Thyroid gland (tissue), 4 donors: ENCODE measurements at regions not wholly inside any gene's neighbourhood (a gene's known extent, or its start where the extent isn't known, plus 50 kb on each side); places are given as distances from the start of the nearest gene placed in this dataset.
A peak's percentile ranks its signal among the peaks of the same experiment; 100 is the strongest.

Experiments used
- POLR2A ChIP-seq, 2 donors: fragments of 450-650 bp; IDR thresholded peaks; one replicate each; pipeline ENCODE4 v1.6.1; 2017; ENCODE audit warnings: antibody characterized with exemption in 2 of 2, mild to moderate bottlenecking in 2 of 2, moderate library complexity in 1 of 2
- TF ChIP-seq, protein P1 (sequence below), 6 experiments: fragments of 200-600 bp in 3 of 6; fragments of 450-650 bp in 3 of 6; sonication (generic) in 3 of 6; IDR thresholded peaks; one replicate each; pipeline ENCODE4 v1.5.1; 2016 to 2019; ENCODE audit warnings: antibody characterized with exemption in 6 of 6, mild to moderate bottlenecking in 2 of 6, inconsistent platforms in 1 of 6, moderate library complexity in 1 of 6

DNA sequence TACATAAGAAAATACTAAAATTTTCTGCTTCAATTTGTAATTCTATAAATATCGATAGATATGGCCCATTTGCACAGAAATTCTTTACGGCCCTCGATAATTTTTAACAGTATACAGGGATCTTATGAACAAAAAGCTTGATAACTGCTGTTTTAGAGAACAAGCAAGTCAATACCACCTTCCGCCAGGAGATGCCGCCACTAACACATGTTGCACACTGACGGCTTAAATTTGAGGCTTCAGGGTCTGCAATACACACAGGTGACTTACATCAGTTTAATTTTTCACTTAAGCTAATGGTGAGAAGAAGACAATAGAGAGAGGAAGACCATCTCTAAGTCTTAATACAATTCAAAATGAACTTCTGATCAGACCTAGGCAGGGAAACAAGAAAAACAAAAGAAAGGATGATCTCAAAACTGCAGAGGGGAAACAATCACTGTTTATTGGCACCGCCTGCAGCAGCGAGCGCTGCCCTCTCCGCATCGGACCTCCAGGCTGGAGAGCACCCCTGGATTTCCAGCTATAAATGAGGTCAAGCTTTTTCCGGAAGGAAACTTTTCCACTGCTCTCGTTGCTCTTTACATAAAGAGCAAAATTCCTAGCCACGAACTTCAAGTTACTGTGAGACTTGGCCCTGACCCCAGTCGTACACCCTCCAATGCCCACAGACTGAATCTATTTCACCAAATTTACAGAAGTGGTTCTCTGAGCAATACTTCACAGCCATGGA, 53.9 kb downstream of the OTOR start:
- no peak for TF ChIP-seq POLR2A (IDR thresholded peaks at IDR 0.05)
- TF ChIP-seq, protein P1, sequence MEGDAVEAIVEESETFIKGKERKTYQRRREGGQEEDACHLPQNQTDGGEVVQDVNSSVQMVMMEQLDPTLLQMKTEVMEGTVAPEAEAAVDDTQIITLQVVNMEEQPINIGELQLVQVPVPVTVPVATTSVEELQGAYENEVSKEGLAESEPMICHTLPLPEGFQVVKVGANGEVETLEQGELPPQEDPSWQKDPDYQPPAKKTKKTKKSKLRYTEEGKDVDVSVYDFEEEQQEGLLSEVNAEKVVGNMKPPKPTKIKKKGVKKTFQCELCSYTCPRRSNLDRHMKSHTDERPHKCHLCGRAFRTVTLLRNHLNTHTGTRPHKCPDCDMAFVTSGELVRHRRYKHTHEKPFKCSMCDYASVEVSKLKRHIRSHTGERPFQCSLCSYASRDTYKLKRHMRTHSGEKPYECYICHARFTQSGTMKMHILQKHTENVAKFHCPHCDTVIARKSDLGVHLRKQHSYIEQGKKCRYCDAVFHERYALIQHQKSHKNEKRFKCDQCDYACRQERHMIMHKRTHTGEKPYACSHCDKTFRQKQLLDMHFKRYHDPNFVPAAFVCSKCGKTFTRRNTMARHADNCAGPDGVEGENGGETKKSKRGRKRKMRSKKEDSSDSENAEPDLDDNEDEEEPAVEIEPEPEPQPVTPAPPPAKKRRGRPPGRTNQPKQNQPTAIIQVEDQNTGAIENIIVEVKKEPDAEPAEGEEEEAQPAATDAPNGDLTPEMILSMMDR (IDR thresholded peaks at IDR 0.05) = peak; percentile 77 to 94 (median 90)
